T-helper 2 cell treated with Interferon-gamma antibody and Interleukin-4, amounts not matched to agents 5 μg/mL and 100 μg/mL, for 36 hours (primary cell): ENCODE measurements at regions not wholly inside any gene's neighbourhood (a gene's known extent, or its start where the extent isn't known, plus 50 kb on each side); places are given as distances from the start of the nearest gene placed in this dataset.

Source experiments
- DNase-seq: peaks from one replicate; pipeline ENCODE4 v3.0.0; 2021; ENCODE audit warnings: low spot score
- H3K27ac Mint-ChIP-seq: one replicate; pipeline ENCODE4 v1.8.0; 2021; ENCODE audit warnings: mild to moderate bottlenecking, mixed read lengths
- H3K27me3 Mint-ChIP-seq: one replicate; pipeline ENCODE4 v1.8.0; 2021; ENCODE audit warnings: low read depth, mixed read lengths
- H3K36me3 Mint-ChIP-seq: one replicate; pipeline ENCODE4 v1.8.0; 2021; ENCODE audit warnings: low read depth, mixed read lengths
- H3K4me1 Mint-ChIP-seq: one replicate; pipeline ENCODE4 v1.8.0; 2021; ENCODE audit warnings: low read depth, mixed read lengths
- H3K4me3 Mint-ChIP-seq: one replicate; pipeline ENCODE4 v1.8.0; 2022; ENCODE audit warnings: mild to moderate bottlenecking, moderate library complexity, mixed read lengths
- H3K9me3 Mint-ChIP-seq: one replicate; pipeline ENCODE4 v1.8.0; 2021; ENCODE audit warnings: mixed read lengths

DNA sequence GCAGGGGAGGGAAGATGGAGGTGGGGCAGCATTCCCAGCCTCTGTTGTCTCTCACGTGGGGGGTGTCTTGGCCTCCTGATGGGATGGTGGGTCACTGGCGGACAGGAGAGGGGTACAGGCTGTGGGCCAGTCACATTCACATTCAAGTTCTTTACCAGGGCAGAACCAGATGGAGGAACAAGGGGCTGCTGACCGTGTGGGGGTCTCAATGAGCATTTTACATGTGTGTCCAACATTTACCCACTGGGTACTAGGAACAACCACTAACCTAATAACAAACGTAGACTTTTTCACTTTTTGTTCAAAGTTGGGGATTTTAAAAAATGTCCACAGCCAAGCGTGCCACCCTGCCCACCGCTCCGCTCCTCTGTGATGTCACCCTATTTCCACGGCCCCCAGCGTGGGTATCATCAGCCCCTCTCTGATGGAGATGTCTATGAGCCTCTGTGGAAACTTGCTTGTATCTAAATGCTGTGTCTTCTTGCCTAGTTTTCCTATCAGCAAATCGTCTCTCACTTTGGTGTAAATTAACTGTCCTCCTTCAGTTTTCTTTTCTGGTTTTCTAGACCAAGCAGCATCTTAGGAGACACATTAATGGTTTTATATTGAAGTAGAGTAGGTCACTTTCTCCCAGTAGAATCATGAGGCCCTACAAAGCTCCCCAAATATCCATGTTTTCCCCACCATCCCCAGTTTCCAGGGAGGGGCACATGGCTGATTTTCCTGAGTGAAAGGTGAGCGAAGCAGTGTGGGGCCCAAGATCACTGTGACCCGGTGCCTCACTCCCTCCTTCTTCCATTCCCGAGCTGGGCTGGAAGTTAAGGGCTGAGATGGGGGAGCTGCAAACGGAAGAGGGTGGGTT is 936.7 kb downstream of the BRD1 start:
- Mint-ChIP-seq H3K9me3 (no peaks in the 10 kb centered on the region), H3K27me3 (no peaks in the 10 kb centered on the region), H3K27ac (no peak overlapping the region), H3K4me1 (no peaks in the 10 kb centered on the region), H3K4me3 (no peak overlapping the region), H3K36me3 (no peaks in the 10 kb centered on the region)
- no peak for DNase-seq

DNA sequence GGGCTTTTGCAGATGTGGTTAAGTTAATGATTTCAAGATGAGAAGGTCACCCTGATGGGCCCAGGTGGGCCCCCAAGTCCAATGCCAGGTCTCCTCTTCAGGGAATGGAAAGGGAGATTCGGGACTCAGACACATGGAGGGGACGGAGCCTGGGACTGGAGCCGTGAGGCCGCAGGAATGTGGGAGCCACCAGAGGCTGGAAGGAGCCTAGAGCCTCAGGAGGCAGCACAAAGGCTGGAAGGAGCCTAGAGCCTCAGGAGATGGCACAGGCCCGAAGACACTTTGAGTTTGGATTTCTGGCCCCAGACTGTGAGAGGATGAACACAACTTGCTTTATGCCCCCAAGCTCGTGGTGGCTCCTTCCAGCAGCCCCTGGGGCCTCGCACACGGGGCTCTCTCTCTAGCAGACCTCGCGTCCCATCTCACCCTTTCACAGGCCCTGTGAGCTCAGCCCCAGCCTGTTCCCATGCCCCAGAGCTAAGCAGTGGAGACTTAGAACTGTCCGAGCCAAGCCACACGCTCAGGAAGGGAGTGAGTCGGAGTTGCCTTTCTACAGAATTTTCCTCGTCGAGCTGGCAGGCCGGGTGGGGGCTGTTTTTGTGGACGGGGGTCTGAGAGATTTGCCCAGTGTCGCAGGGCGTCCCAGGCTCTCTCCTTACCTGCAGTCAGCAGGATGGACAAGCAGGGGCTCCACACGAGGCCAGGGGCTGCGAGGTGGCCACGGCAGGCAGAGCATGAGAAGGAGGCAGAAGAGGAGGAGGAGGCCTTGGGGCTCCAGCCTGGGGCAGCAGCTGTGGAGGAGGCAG is 937.6 kb downstream of the BRD1 start:
- H3K4me3 Mint-ChIP-seq: no peak overlapping the region
- H3K9me3 Mint-ChIP-seq: no peaks in the 10 kb centered on the region

DNA sequence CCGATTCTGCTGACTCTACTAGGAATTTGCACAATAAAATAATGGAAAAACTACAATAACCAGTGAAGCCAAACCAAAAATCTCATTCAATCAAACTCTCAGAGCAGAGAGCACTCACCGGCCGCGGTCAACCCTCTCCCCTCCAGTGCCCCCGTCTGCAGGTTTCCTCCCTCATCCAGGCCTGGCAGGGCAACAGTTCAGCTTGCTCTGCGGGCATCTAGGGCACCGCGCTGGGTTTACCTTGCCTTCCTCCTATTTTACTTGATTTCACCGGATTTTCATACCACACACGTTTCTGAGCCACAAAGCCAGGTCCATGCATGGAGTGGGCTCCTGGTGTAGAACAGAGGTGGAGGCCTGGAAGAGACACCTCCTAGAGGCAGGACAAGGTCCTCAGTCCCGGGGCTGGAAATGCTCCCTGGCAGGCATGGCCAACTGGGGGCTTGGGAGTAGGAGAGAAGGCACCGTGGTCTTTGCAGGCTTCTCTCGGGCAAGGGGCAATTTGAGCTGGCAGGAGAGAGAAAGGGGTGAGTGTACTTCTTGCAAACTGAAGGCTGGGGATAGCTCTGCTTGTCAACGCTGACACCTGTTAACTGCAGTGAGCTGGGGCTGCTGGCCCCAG is 938.4 kb downstream of the BRD1 start:
- Mint-ChIP-seq H3K4me1 (no peaks in the 10 kb centered on the region), H3K27me3 (no peaks in the 10 kb centered on the region), H3K4me3 (no peak overlapping the region), H3K36me3 (no peaks in the 10 kb centered on the region), H3K27ac (no peak overlapping the region), H3K9me3 (no peaks in the 10 kb centered on the region)
- DNase-seq: no peak

More for the DNA sequence above, 937.6 kb downstream of the BRD1 start:
- H3K27ac Mint-ChIP-seq: no peak overlapping the region
- H3K27me3 Mint-ChIP-seq: no peaks in the 10 kb centered on the region
- no peaks in the 10 kb centered on the region for H3K4me1 Mint-ChIP-seq
- no peak for DNase-seq
- H3K36me3 Mint-ChIP-seq: no peaks in the 10 kb centered on the region

DNA sequence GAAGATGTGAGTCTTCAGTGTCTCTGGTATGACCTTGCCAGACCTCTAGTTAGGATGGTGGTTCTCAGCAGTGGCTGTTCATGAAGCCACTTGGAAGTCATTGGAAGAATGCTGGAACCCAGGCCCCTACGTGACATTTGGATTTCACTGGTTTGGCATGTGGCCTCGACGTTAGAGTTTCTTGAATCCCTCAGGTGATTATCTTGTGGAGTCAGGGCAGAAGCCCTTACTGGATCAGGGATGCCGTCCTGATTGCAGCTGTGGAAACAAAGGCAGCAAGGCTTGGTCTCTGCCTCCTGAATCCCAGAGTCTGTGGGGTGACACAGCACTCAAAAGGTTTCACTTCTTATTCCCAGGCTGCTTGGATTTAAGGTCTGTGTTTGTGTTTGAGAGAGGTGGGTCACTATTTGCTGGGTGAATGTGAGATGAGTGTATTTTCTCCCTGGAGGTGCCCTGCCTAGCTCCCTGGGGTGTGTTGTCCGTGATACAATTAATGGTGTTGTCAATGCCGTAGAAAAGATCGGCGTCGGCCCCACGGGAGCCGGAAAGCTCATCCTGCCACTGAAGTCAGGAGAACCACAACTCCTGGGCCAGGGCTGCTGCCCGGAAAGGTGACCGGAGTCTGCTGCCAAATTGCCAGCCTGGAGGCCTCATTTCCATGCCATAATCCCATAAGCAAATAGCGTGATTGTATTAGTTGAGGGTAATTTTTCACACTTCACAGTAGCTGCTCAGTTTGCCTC is 939.0 kb downstream of the BRD1 start:
- Mint-ChIP-seq H3K27me3 (no peaks in the 10 kb centered on the region), H3K9me3 (no peaks in the 10 kb centered on the region), H3K4me3 (no peak overlapping the region), H3K27ac (no peak overlapping the region), H3K36me3 (no peaks in the 10 kb centered on the region), H3K4me1 (no peaks in the 10 kb centered on the region)
- no peak for DNase-seq

DNA sequence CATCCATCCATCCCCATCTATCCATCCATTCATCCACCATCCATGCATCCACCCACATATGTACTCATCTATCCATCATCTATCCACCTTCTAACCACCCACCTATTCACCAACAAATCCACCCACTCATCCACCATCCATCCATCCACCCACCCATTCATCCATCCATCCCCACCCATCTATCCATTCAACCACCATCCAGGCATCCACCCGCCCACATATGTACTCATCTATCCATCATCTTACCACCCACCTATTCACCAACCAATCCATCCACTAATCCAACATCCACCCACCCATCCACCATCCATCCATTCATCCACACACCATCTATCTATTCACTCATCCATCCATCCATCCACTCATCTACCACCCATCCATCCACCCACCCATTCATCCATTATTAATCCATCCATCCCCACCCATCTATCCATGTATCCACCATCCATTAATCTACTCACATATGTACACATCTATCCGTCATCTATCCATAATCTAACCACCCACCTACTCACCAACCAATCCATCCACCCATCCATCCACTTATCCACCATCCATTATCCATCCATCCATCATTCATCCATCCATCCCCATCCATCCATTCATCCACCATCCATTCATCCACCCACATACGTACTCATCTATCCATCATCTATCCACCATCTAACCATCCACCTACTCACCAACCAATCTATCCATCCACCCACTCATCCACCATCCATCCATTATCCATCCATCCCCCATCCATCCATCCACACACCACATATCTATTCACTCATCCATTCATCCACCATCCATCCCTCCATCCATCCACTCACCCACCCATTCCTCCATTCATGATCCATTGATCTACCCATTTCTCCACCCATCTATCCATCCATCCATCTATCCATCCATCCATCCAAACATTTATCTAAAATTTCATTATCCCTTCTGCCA is 940.0 kb downstream of the BRD1 start:
- H3K9me3 Mint-ChIP-seq: no peaks in the 10 kb centered on the region
- no peaks in the 10 kb centered on the region for H3K4me1 Mint-ChIP-seq
- no peak overlapping the region for H3K4me3 Mint-ChIP-seq
- H3K36me3 Mint-ChIP-seq: no peaks in the 10 kb centered on the region
- no peak for DNase-seq
- H3K27me3 Mint-ChIP-seq: no peaks in the 10 kb centered on the region
- no peak overlapping the region for H3K27ac Mint-ChIP-seq

DNA sequence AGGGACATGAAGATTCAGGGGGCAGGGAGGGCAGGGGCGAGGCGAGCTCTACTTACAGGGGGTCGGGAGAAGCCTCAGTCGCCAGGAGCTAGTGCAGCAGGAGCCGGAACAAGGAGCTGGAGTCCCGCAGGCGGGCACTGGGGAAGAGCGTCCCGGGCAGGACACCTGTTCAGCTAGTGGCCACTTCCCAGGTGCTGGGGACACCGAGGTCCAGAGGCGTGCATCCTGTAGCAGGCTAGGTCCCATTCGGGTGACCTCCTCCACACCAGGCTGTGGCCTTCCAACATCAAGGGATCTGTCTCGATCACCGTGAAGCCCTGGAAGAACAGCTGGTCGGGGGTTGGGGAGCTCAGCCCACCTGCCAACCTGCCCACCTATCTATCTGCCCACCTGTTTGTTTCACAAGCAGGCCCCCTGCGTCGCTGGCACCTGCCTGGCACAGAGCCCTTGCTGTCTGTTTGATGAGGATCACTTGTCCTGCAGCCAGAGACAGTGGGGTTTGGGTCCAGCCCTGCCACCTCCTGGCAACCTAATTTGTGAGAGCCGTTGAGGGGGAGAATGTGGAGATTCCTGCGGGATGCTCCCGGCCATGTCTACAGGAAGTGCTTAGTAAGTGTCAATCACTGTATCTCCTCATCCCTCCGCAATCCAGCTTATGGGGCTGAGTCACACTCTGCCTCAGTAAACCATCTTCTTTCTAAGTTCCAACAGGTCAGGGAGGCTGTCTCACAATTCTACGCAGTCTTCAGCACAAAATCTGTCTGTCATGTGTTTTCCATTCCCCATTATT is 940.9 kb downstream of the BRD1 start:
- Mint-ChIP-seq H3K4me3 (no peak overlapping the region), H3K27me3 (no peaks in the 10 kb centered on the region), H3K27ac (no peak overlapping the region), H3K4me1 (no peaks in the 10 kb centered on the region), H3K9me3 (no peaks in the 10 kb centered on the region), H3K36me3 (no peaks in the 10 kb centered on the region)
- no peak for DNase-seq

DNA sequence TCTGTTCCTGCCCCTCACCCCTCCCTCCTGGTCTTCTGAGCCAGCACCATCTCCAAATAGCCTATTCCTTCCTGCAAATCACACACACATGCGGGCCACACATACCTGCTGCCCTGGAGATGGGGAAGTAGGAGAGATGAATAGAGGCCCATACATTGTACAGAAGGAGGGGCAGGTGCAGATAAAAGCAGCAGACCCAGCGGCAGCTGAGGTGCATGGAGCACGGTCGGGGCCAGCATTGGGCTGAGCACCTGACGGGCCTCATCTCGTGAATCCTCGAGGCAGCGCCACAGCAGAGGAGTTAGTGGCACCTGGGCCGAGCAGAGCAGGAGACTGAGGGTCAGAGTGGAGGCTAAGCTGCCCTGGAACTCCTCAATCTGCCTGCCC is 941.8 kb downstream of the BRD1 start:
- H3K4me1 Mint-ChIP-seq: no peaks in the 10 kb centered on the region

DNA sequence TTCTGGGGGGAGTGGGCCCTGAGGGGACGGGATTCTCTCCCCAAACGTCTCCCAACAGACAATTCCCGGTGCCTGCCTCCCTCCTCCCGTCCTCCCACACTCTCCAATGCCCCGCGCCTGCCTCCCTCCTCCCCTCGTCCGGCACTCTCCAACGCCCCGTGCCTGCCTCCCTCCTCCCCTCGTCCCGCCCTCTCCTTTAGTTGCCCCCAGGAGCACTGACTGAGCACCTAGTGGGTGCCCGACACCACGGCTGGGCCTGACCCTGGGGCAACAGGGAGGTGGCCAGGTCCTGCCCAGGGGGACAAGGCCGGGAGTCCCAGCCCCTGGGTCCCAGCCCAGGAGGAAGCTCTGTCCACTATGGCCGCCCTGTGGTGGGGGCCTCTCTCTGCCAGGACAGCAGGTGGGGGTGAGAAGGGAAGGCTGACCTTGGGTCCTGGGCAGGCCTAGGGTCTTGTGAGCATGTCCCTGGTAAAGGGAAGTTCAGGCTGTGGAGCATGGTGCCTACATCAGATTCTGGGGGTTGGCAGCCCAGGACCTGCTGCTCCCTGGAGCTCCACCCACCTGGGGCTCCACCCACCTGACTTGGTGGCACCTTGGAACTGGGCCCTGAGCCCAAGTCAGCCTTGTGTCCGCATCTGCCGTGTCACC is 942.3 kb downstream of the BRD1 start:
- H3K9me3 Mint-ChIP-seq: no peaks in the 10 kb centered on the region
- no peak overlapping the region for H3K4me3 Mint-ChIP-seq
- no peaks in the 10 kb centered on the region for H3K4me1 Mint-ChIP-seq
- no peaks in the 10 kb centered on the region for H3K27me3 Mint-ChIP-seq
- no peak for DNase-seq
- no peaks in the 10 kb centered on the region for H3K36me3 Mint-ChIP-seq
- H3K27ac Mint-ChIP-seq: no peak overlapping the region

More for the DNA sequence above, 941.8 kb downstream of the BRD1 start:
- Mint-ChIP-seq H3K4me3 (no peak overlapping the region), H3K9me3 (no peaks in the 10 kb centered on the region), H3K36me3 (no peaks in the 10 kb centered on the region), H3K27ac (no peak overlapping the region), H3K27me3 (no peaks in the 10 kb centered on the region)
- no peak for DNase-seq

DNA sequence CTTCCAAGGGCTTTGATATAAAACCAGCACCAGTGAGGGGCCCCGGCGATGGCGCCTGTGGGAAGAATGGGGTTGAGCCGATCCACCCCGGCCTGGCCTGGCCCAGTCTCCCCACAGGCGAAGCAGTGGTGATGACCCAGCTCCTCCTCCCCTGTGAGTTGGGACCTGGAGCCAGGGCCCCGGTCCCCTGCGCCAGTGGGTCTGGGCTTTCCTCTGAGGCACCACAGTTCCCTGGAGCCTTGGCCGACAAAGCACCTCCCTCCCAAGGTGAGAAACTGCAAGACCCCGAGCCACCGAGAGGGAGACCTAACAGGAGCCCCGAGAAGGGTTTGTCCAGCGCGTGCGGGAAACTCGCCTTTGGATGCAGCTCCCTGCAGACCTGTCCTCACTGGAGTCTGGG is 942.9 kb downstream of the BRD1 start:
- H3K9me3 Mint-ChIP-seq: no peaks in the 10 kb centered on the region
- no peaks in the 10 kb centered on the region for H3K4me1 Mint-ChIP-seq
- DNase-seq: no peak
- H3K4me3 Mint-ChIP-seq: no peak overlapping the region
- no peaks in the 10 kb centered on the region for H3K36me3 Mint-ChIP-seq
- H3K27me3 Mint-ChIP-seq: no peaks in the 10 kb centered on the region
- no peak overlapping the region for H3K27ac Mint-ChIP-seq

DNA sequence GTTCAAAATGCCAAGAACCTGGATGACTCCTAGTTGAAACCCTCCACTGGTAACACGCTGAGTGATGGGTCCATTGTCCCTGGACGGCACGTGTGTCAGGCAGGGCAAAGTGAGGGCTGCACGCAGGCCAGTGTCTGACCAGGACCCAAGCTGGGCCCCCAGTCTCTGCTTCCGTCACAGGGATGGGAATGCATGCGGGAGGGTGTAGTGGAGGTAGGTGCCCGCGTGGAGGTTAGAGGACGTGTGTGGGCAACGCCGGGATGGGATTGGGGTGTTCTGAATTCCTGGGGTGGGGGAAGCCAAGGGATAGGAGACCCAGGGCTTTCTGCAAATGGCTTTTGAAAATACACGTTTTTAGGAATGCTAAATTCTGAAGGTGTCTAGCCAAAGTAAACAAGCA is 943.3 kb downstream of the BRD1 start:
- DNase-seq: no peak
- no peaks in the 10 kb centered on the region for H3K36me3 Mint-ChIP-seq
- H3K4me1 Mint-ChIP-seq: no peaks in the 10 kb centered on the region
- no peak overlapping the region for H3K27ac Mint-ChIP-seq
- H3K9me3 Mint-ChIP-seq: no peaks in the 10 kb centered on the region
- H3K4me3 Mint-ChIP-seq: no peak overlapping the region
- H3K27me3 Mint-ChIP-seq: no peaks in the 10 kb centered on the region

DNA sequence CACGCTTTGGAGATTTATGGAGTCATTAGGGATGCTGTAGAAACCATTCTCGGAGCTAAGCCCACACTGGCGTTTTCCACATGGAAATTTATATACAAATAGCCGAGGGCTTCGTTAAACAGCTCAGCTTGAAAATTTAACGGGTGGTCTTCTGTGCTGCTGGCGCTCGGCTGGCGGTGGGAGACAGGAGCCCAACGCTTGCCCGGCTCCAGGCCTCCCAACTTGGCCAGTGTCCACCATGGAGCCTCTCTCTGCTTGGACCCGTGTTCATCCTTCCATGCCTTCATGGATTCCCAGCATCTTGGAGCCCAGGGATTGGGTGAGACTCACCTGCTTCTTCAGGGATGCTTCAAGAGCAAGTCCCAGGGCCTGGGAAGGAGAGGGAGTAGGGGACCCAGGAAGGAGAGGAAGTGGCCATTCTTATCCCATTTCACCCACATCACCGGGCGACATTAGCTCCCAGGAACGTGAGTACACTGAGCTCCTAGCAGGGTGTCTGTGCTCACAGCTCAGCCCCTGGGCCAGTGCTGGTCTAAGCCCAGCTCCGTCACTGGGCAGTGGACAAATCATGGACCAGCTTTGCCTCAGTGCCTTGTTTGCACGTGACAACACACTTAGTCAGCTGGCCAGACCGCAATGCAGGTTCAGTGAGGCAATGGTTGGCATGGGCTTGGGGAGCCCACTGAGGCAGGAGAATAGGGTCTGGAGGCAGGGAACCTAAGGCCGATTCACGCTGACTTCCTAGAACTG is 944.3 kb downstream of the BRD1 start:
- DNase-seq: no peak
- no peak overlapping the region for H3K4me3 Mint-ChIP-seq
- H3K9me3 Mint-ChIP-seq: no peaks in the 10 kb centered on the region
- H3K36me3 Mint-ChIP-seq: no peaks in the 10 kb centered on the region
- no peaks in the 10 kb centered on the region for H3K27me3 Mint-ChIP-seq
- H3K27ac Mint-ChIP-seq: no peak overlapping the region
- H3K4me1 Mint-ChIP-seq: no peaks in the 10 kb centered on the region
